ENCODE measurements at regions not wholly inside any gene's neighbourhood (a gene's known extent, or its start where the extent isn't known, plus 50 kb on each side); places are given as distances from the start of the nearest gene placed in this dataset.

GRCh38 chr12:108419949-108420348, 80.8 kb upstream of the CMKLR1 start:
- no peak overlapping the region for H2AFZ ChIP-seq (ENCODE audit: low read depth, low read length)
- no peaks in the 10 kb centered on the region for H4K20me1 ChIP-seq (ENCODE audit: insufficient read depth, low read length)
- H3K9ac ChIP-seq (ENCODE audit: low read length): no peak overlapping the region
- H3K9me3 ChIP-seq (ENCODE audit: insufficient read depth, low read length): no peaks in the 10 kb centered on the region
- no peak for TF ChIP-seq CTCF (IDR thresholded peaks at IDR 0.05; ENCODE audit: low read depth, low read length)
- TF ChIP-seq EZH2phosphoT487 (IDR thresholded peaks at IDR 0.05; ENCODE audit: low read depth): no peak
- no peak overlapping the region for H3K27ac ChIP-seq (ENCODE audit: low read length)
- no peak overlapping the region for H3K4me3 ChIP-seq (ENCODE audit: low read length)
- no peak overlapping the region for H3K4me2 ChIP-seq (ENCODE audit: low read length)
- H3K4me1 ChIP-seq (ENCODE audit: low read length): no peaks in the 10 kb centered on the region
- no peaks in the 10 kb centered on the region for H3K36me3 ChIP-seq (replicated peaks; ENCODE audit: low read depth, low read length)
- H3K79me2 ChIP-seq (ENCODE audit: low read length): no peaks in the 10 kb centered on the region
- peaks cover 8% of the 10 kb centered on the region; the same call in 1 of the 2 replicates for H3K27me3 ChIP-seq (ENCODE audit: low read depth, low read length)

- Histone ChIP-seq H3K4me1 (ENCODE audit: low read length) (no peaks in the 10 kb centered on the region), H3K4me3 (ENCODE audit: low read length) (no peak overlapping the region), H3K9me3 (ENCODE audit: insufficient read depth, low read length) (no peaks in the 10 kb centered on the region), H3K27ac (ENCODE audit: low read length) (no peak overlapping the region), H3K9ac (ENCODE audit: low read length) (no peak overlapping the region), H4K20me1 (ENCODE audit: insufficient read depth, low read length) (no peaks in the 10 kb centered on the region), H3K36me3 (replicated peaks; ENCODE audit: low read depth, low read length) (no peaks in the 10 kb centered on the region), H3K4me2 (ENCODE audit: low read length) (no peak overlapping the region), H3K79me2 (ENCODE audit: low read length) (no peaks in the 10 kb centered on the region), H3K27me3 (ENCODE audit: low read depth, low read length) (peaks cover 11% of the 10 kb centered on the region), H2AFZ (ENCODE audit: low read depth, low read length) (no peak overlapping the region)
- TF ChIP-seq EZH2phosphoT487 (IDR thresholded peaks at IDR 0.05; ENCODE audit: low read depth): no peak
- no peak for TF ChIP-seq CTCF (IDR thresholded peaks at IDR 0.05; ENCODE audit: low read depth, low read length)
Observed at GRCh38 chr12:108418164-108418890, 79.2 kb upstream of the CMKLR1 start.

GRCh38 chr12:108414021-108414420, 74.9 kb upstream of the CMKLR1 start:
- Histone ChIP-seq H3K9me3 (ENCODE audit: insufficient read depth, low read length) (no peaks in the 10 kb centered on the region), H3K27ac (ENCODE audit: low read length) (no peak overlapping the region), H3K4me2 (ENCODE audit: low read length) (no peak overlapping the region), H2AFZ (ENCODE audit: low read depth, low read length) (no peak overlapping the region), H3K4me1 (ENCODE audit: low read length) (no peaks in the 10 kb centered on the region), H3K36me3 (replicated peaks; ENCODE audit: low read depth, low read length) (no peaks in the 10 kb centered on the region), H4K20me1 (ENCODE audit: insufficient read depth, low read length) (no peaks in the 10 kb centered on the region), H3K4me3 (ENCODE audit: low read length) (no peak overlapping the region), H3K9ac (ENCODE audit: low read length) (no peak overlapping the region), H3K27me3 (ENCODE audit: low read depth, low read length) (peaks cover 48% of the 10 kb centered on the region), H3K79me2 (ENCODE audit: low read length) (no peaks in the 10 kb centered on the region)
- TF ChIP-seq EZH2phosphoT487 (IDR thresholded peaks at IDR 0.05; ENCODE audit: low read depth): no peak

- Histone ChIP-seq H3K79me2 (ENCODE audit: low read length) (no peaks in the 10 kb centered on the region), H3K4me3 (ENCODE audit: low read length) (no peak overlapping the region), H3K9me3 (ENCODE audit: insufficient read depth, low read length) (0 out of 2 replicates have a peak, but pooled peaks cover 3% of the 10 kb centered on the region), H2AFZ (ENCODE audit: low read depth, low read length) (no peak overlapping the region), H3K4me2 (ENCODE audit: low read length) (no peak overlapping the region), H3K9ac (ENCODE audit: low read length) (no peak overlapping the region), H3K4me1 (ENCODE audit: low read length) (no peaks in the 10 kb centered on the region), H4K20me1 (ENCODE audit: insufficient read depth, low read length) (no peaks in the 10 kb centered on the region), H3K36me3 (replicated peaks; ENCODE audit: low read depth, low read length) (no peaks in the 10 kb centered on the region), H3K27me3 (ENCODE audit: low read depth, low read length) (peaks cover 67% of the 10 kb centered on the region), H3K27ac (ENCODE audit: low read length) (no peak overlapping the region)
- TF ChIP-seq CTCF (IDR thresholded peaks at IDR 0.05; ENCODE audit: low read depth, low read length) (no peak), EZH2phosphoT487 (IDR thresholded peaks at IDR 0.05; ENCODE audit: low read depth) (no peak)
Observed at GRCh38 chr12:108410689-108411088, 71.6 kb upstream of the CMKLR1 start.
